ENCODE measurements at regions not wholly inside any gene's neighbourhood (a gene's known extent, or its start where the extent isn't known, plus 50 kb on each side); places are given as distances from the start of the nearest gene placed in this dataset.

- POLR2A ChIA-PET = no interaction called here
- no peak for TF ChIP-seq CTCF (IDR thresholded peaks at IDR 0.05)
These were observed 134.7 kb downstream of the JRKL start for GRCh38 chr11:96524475-96524874.

GRCh38 chr11:96530473-96530872 is 140.7 kb downstream of the JRKL start:
- ChIA-PET CTCF (no interaction called here), POLR2A (no interaction called here)
- Mint-ChIP-seq H3K36me3 (ENCODE audit: low read depth) (no peaks in the 10 kb centered on the region), H3K4me1 (ENCODE audit: low read depth) (no peaks in the 10 kb centered on the region), H3K9me3 (peaks cover 9% of the 10 kb centered on the region), H3K27ac (no peak overlapping the region), H3K4me3 (no peak overlapping the region), H3K27me3 (peaks cover 2% of the 10 kb centered on the region)
- intact Hi-C loops (cut with micrococcal nuclease) = no loop called here
- no peak for ATAC-seq
- TF ChIP-seq CTCF (IDR thresholded peaks at IDR 0.05) = no peak
- no peak for DNase-seq

More at GRCh38 chr11:96524475-96524874, 134.7 kb downstream of the JRKL start:
- Mint-ChIP-seq H3K4me3 (no peak overlapping the region), H3K27ac (no peak overlapping the region), H3K4me1 (ENCODE audit: low read depth) (no peaks in the 10 kb centered on the region), H3K27me3 (peaks cover 4% of the 10 kb centered on the region), H3K9me3 (peaks cover 4% of the 10 kb centered on the region), H3K36me3 (ENCODE audit: low read depth) (no peaks in the 10 kb centered on the region)
- ATAC-seq = no peak
- CTCF ChIA-PET = interaction anchor here (0.8 kb wide), 1 partner anchor 60 kb away, joined by 3 read pairs; no protein-coding TSS in a partner anchor
- DNase-seq = no peak
- intact Hi-C loops (cut with micrococcal nuclease) = no loop called here

GRCh38 chr11:96538104-96538503 is 148.3 kb downstream of the JRKL start:
- no peak overlapping the region for H3K27ac Mint-ChIP-seq
- H3K4me3 Mint-ChIP-seq = no peak overlapping the region
- intact Hi-C loops (cut with micrococcal nuclease) = no loop called here
- ChIA-PET POLR2A (no interaction called here), CTCF (no interaction called here)
- no peaks in the 10 kb centered on the region for H3K36me3 Mint-ChIP-seq (ENCODE audit: low read depth)
- no peaks in the 10 kb centered on the region for H3K4me1 Mint-ChIP-seq (ENCODE audit: low read depth)
- no peak for ATAC-seq
- H3K9me3 Mint-ChIP-seq = peaks cover 3% of the 10 kb centered on the region
- no peak for DNase-seq
- TF ChIP-seq CTCF (IDR thresholded peaks at IDR 0.05) = no peak
- no peaks in the 10 kb centered on the region for H3K27me3 Mint-ChIP-seq

- CTCF ChIA-PET = no interaction called here
- intact Hi-C loops (cut with micrococcal nuclease) = no loop called here
- TF ChIP-seq CTCF (IDR thresholded peaks at IDR 0.05) = no peak
- Mint-ChIP-seq H3K36me3 (ENCODE audit: low read depth) (no peaks in the 10 kb centered on the region), H3K4me3 (no peak overlapping the region), H3K9me3 (no peaks in the 10 kb centered on the region), H3K27ac (no peak overlapping the region), H3K27me3 (no peaks in the 10 kb centered on the region), H3K4me1 (ENCODE audit: low read depth) (no peaks in the 10 kb centered on the region)
- DNase-seq = no peak
- no peak for ATAC-seq
- POLR2A ChIA-PET = no interaction called here
These were observed 148.8 kb downstream of the JRKL start for GRCh38 chr11:96538622-96539021.

GRCh38 chr11:96540875-96541274 is 151.1 kb downstream of the JRKL start:
- intact Hi-C loops (cut with micrococcal nuclease) = no loop called here
- Mint-ChIP-seq H3K9me3 (no peaks in the 10 kb centered on the region), H3K4me1 (ENCODE audit: low read depth) (no peaks in the 10 kb centered on the region), H3K4me3 (no peak overlapping the region), H3K27me3 (no peaks in the 10 kb centered on the region), H3K36me3 (ENCODE audit: low read depth) (no peaks in the 10 kb centered on the region), H3K27ac (no peak overlapping the region)
- TF ChIP-seq CTCF (IDR thresholded peaks at IDR 0.05) = no peak
- DNase-seq (no peak), ATAC-seq (no peak)
- ChIA-PET CTCF (no interaction called here), POLR2A (no interaction called here)
